ENCODE measurements at regions not wholly inside any gene's neighbourhood (a gene's known extent, or its start where the extent isn't known, plus 50 kb on each side); places are given as distances from the start of the nearest gene placed in this dataset.

DNA sequence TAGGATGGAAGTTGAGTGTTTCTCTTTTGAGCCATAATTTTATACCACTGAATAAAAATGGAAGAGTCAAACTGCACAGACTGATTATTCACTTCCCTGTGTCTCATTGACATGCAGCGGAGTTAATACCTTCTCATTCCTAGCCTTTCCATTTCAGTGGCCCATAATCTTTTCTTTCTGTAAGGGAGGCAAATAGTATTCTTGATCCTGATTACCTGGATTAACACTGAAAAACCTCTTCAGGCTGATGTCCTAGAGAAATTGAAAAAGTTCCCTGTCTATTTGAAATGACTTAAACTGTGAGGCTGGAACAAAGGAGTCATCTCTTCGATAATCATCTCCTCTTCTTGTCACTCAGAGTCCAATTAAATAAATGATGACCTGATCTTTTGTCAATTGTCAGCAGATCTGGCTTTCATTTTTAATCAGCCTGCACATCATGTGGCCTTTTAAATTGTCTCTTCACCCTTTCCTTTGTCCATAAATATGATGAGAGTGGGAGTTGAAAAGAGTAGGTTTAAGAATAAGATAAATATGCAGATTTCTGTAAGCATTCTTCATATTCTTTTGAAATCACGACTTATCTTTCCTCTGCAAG is 713.0 kb downstream of the EPM2A start:
- no peaks in the 10 kb centered on the region for H3K27me3 Mint-ChIP-seq (ENCODE audit: low read depth)
- H3K27ac Mint-ChIP-seq, result no peak overlapping the region
- no peaks in the 10 kb centered on the region for H3K9me3 Mint-ChIP-seq
- no peaks in the 10 kb centered on the region for H3K4me1 Mint-ChIP-seq
- no peak overlapping the region for H3K4me3 Mint-ChIP-seq
- no peaks in the 10 kb centered on the region for H3K36me3 Mint-ChIP-seq (ENCODE audit: low read depth)
- TF ChIP-seq, protein P1, sequence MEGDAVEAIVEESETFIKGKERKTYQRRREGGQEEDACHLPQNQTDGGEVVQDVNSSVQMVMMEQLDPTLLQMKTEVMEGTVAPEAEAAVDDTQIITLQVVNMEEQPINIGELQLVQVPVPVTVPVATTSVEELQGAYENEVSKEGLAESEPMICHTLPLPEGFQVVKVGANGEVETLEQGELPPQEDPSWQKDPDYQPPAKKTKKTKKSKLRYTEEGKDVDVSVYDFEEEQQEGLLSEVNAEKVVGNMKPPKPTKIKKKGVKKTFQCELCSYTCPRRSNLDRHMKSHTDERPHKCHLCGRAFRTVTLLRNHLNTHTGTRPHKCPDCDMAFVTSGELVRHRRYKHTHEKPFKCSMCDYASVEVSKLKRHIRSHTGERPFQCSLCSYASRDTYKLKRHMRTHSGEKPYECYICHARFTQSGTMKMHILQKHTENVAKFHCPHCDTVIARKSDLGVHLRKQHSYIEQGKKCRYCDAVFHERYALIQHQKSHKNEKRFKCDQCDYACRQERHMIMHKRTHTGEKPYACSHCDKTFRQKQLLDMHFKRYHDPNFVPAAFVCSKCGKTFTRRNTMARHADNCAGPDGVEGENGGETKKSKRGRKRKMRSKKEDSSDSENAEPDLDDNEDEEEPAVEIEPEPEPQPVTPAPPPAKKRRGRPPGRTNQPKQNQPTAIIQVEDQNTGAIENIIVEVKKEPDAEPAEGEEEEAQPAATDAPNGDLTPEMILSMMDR (IDR thresholded peaks at IDR 0.05; ENCODE audit: unreplicated experiment in 3 of 3), result no peak

DNA sequence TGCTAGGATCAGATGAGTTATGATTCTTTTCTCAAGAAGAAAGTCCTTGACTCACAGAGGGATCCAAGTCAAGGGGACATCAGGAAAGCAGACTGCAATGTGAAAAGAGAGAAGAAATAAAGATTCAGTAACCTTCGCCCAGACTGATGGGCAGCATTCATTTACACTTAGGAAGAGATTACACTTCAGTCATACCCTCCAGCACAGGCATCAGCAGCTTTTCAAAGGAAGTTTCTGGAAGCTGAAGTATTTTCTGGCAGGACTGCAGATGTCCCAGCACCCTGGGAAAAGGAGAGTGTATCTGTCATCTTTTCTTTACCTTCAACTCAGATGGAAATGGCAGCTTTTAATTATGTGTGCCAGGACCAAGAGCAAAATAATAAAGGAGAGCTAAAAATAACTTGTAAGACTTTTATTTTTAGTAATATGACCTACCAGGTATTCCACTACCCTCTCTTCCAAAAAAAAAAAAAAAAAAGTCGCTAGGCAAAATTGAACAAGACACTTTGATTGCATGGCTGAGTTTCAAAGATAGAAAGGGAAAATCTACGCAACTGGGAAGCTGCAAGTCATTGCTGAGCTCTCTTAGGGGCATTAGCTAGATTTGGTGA is 712.1 kb downstream of the EPM2A start:
- no peaks in the 10 kb centered on the region for H3K27me3 Mint-ChIP-seq (ENCODE audit: low read depth)

DNA sequence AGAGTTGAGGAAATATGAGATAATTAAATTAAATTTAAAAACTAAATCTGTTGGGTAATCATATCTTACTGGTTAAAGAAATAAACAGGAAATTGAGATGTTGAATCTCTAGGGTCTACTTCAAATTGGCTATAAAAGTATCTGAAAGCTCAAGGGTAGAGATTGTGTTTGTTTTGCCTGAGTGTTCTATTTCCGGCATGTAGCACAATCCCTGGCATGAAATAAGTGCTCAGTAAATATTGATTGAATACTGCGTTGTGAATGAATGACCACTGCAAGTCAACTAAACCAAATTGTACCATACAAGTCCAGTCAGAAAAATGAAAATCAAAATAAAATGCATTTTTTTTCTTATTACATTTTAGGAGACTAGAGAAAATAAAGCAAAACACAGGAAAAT is 709.8 kb downstream of the EPM2A start:
- Mint-ChIP-seq H3K27me3 (ENCODE audit: low read depth) (no peaks in the 10 kb centered on the region), H3K36me3 (ENCODE audit: low read depth) (no peaks in the 10 kb centered on the region), H3K27ac (no peak overlapping the region), H3K4me3 (no peak overlapping the region), H3K9me3 (no peaks in the 10 kb centered on the region), H3K4me1 (no peaks in the 10 kb centered on the region)
- TF ChIP-seq, protein P1 (IDR thresholded peaks at IDR 0.05; ENCODE audit: unreplicated experiment in 3 of 3), result no peak

More for the DNA sequence above, 712.1 kb downstream of the EPM2A start:
- no peaks in the 10 kb centered on the region for H3K9me3 Mint-ChIP-seq
- TF ChIP-seq, protein P1 (IDR thresholded peaks at IDR 0.05; ENCODE audit: unreplicated experiment in 3 of 3), result no peak
- H3K4me3 Mint-ChIP-seq, result no peak overlapping the region
- no peaks in the 10 kb centered on the region for H3K4me1 Mint-ChIP-seq
- no peak overlapping the region for H3K27ac Mint-ChIP-seq
- no peaks in the 10 kb centered on the region for H3K36me3 Mint-ChIP-seq (ENCODE audit: low read depth)

GRCh38 chr6:145026267-145026679 is 709.0 kb downstream of the EPM2A start:
- H3K36me3 Mint-ChIP-seq (ENCODE audit: low read depth), result no peaks in the 10 kb centered on the region
- no peaks in the 10 kb centered on the region for H3K4me1 Mint-ChIP-seq
- no peaks in the 10 kb centered on the region for H3K27me3 Mint-ChIP-seq (ENCODE audit: low read depth)
- H3K9me3 Mint-ChIP-seq, result no peaks in the 10 kb centered on the region
- TF ChIP-seq, protein P1 (IDR thresholded peaks at IDR 0.05; ENCODE audit: unreplicated experiment in 3 of 3), result no peak
- no peak overlapping the region for H3K27ac Mint-ChIP-seq
- H3K4me3 Mint-ChIP-seq, result no peak overlapping the region

DNA sequence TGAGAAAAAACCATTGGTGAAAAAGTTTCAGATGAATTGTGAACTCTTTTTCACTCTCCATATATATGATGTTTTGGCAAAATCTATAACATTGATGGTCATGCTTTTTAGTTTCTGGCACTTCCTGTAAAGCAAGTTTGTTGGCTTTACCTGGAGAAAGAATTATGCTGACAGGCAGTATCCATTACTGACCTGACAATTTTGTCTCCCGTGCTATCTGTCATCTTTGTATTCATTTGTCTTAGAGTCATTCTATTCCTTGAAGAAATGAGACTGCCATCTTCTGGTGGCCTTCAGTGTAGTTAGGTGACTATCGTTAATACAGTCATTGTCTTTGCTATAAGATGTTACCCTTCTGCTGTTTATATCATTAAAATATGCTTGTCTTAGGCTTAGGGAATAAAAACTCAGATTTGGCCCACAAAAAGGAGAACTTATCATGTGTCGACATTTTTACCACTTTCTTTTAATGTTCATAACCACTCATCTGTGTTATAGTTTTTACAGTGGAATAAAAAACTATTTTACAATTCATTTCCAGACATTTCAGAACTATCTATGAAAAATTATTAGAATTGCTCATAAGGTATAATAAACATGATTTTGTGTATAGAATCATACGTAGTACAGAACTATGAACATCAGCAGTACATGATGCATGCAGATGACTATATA is 707.0 kb downstream of the EPM2A start:
- Mint-ChIP-seq H3K27me3 (ENCODE audit: low read depth) (no peaks in the 10 kb centered on the region), H3K4me1 (no peaks in the 10 kb centered on the region), H3K4me3 (no peak overlapping the region), H3K9me3 (no peaks in the 10 kb centered on the region), H3K36me3 (ENCODE audit: low read depth) (no peaks in the 10 kb centered on the region), H3K27ac (no peak overlapping the region)
- TF ChIP-seq, protein P1 (IDR thresholded peaks at IDR 0.05; ENCODE audit: unreplicated experiment in 3 of 3), result peak; percentile 33 to 59 (median 50)

Measured in nephron (organoid).